ENCODE measurements at regions not wholly inside any gene's neighbourhood (a gene's known extent, or its start where the extent isn't known, plus 50 kb on each side); places are given as distances from the start of the nearest gene placed in this dataset.

- TF ChIP-seq OSR1 (CRISPR knock-in tag; IDR thresholded peaks at IDR 0.05) (no peak), GLIS3 (CRISPR knock-in tag; IDR thresholded peaks at IDR 0.05) (no peak), ZFP3 (CRISPR knock-in tag; IDR thresholded peaks at IDR 0.05) (no peak), ZNF70 (CRISPR knock-in tag; IDR thresholded peaks at IDR 0.05) (no peak), ZC3H10 (CRISPR knock-in tag; IDR thresholded peaks at IDR 0.05) (no peak)
- TF ChIP-seq, protein P1, sequence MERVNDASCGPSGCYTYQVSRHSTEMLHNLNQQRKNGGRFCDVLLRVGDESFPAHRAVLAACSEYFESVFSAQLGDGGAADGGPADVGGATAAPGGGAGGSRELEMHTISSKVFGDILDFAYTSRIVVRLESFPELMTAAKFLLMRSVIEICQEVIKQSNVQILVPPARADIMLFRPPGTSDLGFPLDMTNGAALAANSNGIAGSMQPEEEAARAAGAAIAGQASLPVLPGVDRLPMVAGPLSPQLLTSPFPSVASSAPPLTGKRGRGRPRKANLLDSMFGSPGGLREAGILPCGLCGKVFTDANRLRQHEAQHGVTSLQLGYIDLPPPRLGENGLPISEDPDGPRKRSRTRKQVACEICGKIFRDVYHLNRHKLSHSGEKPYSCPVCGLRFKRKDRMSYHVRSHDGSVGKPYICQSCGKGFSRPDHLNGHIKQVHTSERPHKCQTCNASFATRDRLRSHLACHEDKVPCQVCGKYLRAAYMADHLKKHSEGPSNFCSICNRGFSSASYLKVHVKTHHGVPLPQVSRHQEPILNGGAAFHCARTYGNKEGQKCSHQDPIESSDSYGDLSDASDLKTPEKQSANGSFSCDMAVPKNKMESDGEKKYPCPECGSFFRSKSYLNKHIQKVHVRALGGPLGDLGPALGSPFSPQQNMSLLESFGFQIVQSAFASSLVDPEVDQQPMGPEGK (CRISPR knock-in tag; IDR thresholded peaks at IDR 0.05; ENCODE audit: borderline replicate concordance), result no peak
- TF ChIP-seq, protein P2, sequence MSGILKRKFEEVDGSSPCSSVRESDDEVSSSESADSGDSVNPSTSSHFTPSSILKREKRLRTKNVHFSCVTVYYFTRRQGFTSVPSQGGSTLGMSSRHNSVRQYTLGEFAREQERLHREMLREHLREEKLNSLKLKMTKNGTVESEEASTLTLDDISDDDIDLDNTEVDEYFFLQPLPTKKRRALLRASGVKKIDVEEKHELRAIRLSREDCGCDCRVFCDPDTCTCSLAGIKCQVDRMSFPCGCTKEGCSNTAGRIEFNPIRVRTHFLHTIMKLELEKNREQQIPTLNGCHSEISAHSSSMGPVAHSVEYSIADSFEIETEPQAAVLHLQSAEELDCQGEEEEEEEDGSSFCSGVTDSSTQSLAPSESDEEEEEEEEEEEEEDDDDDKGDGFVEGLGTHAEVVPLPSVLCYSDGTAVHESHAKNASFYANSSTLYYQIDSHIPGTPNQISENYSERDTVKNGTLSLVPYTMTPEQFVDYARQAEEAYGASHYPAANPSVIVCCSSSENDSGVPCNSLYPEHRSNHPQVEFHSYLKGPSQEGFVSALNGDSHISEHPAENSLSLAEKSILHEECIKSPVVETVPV (CRISPR knock-in tag; IDR thresholded peaks at IDR 0.05), result no peak
Observed at GRCh38 chr4:136928957-136929411, 603.3 kb downstream of the PCDH18 start.

Measured in SK-N-SH treated with all-trans-retinoic acid at 6 μM for 48 hours (cell line).